ENCODE measurements at regions not wholly inside any gene's neighbourhood (a gene's known extent, or its start where the extent isn't known, plus 50 kb on each side); places are given as distances from the start of the nearest gene placed in this dataset.

GRCh38 chr1:221868593-221869303 lies 126.9 kb upstream of the DUSP10 start:
- no peak for TF ChIP-seq CTCF (conservative IDR thresholded peaks at IDR 0.05)
- no peak for TF ChIP-seq EZH2 (IDR thresholded peaks at IDR 0.05; ENCODE audit: low read depth)

All from PC-9 (cell line).